ENCODE measurements at regions not wholly inside any gene's neighbourhood (a gene's known extent, or its start where the extent isn't known, plus 50 kb on each side); places are given as distances from the start of the nearest gene placed in this dataset.

GRCh38 chr18:1914489-1914888 is 656.8 kb downstream of the METTL4 start:
- peak; percentile 79 for TF ChIP-seq CTCF (IDR thresholded peaks at IDR 0.05; ENCODE audit: insufficient read depth, low read depth, low read length, missing control alignments)
- DNase-seq (ENCODE audit: low read depth), result peak; percentile 69
- no peak overlapping the region for H3K4me3 ChIP-seq (ENCODE audit: low read length)

DNA sequence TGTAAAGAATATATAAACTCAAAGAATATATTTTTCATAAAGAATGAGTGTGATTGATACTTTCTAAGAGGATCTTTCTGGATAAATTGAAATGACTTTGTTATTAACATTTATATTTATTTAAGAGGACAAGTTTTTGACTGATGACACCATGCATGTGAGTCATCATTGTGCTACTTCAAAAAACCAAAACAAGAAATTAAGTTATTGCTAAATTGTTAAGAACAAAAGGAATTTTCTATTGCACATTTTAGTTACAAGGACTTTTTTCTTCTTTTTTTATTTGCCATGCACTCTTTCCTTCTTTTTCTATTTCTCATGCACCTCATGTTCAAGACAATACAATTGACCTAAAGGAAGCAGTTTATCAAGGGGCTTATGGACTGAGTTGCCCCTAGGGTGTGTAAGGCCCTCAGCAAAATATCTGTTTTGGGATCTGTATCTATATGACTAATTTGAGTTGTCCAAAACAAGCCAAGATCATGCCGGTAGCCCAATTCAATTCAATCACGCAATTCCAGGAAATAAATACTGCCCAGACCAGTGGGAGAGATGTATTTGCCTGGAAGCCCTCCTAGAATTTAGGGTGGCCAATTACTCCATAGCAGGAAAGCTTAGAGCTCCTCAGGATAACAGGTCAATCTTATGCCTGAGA is 654.3 kb downstream of the METTL4 start:
- TF ChIP-seq CTCF (IDR thresholded peaks at IDR 0.05; ENCODE audit: insufficient read depth, low read depth, low read length, missing control alignments), result no peak
- peak; percentile 40 for DNase-seq (ENCODE audit: low read depth)
- H3K4me3 ChIP-seq (ENCODE audit: low read length), result no peak overlapping the region

DNA sequence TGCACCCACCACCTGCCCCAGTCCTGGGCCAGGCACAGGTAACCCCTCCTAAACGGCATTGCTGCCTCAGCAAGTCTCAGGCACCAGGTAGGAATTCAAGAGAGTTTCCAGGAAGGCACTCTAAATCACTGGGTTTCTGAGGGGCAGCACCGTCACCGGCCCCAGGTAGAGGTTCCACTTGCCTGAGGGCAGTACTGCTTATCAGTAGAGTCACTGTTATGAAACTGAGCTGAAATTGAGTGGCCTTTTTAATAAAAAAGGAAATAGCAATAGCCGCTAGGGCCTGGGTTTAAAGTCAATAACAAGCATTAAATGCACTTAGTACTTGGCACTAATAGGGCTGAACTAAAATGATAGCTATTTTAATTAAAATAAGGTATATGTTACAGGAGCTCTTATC is 653.7 kb downstream of the METTL4 start:
- no peak for TF ChIP-seq CTCF (IDR thresholded peaks at IDR 0.05; ENCODE audit: insufficient read depth, low read depth, low read length, missing control alignments)
- no peak overlapping the region for H3K4me3 ChIP-seq (ENCODE audit: low read length)
- no peak for DNase-seq (ENCODE audit: low read depth)

- no peak overlapping the region for H3K4me3 ChIP-seq (ENCODE audit: low read length)
- TF ChIP-seq CTCF (IDR thresholded peaks at IDR 0.05; ENCODE audit: insufficient read depth, low read depth, low read length, missing control alignments), result no peak
- no peak for DNase-seq (ENCODE audit: low read depth)
Measured at GRCh38 chr18:1922066-1922465, 649.2 kb downstream of the METTL4 start.

DNA sequence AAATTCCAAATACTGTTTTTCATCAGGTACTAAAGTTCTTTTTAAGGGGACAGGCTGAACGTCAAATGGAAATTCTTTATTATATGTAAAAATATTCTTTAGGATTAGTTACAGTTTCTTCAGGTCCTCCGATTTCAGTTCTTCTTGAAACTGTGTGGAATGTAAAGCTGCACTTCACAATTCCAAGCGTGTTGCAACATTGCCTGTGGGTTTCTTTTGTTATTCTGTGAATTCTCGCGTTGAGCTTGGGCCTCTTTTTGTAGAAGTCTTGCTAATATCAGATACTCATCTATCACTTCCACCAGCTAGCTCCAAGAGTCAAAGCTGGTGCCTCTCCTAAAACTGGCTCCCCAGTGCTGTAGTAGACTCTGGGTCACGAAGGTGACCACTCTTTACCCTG is 642.6 kb downstream of the METTL4 start:
- H3K4me3 ChIP-seq (ENCODE audit: low read length), result no peak overlapping the region
- no peak for DNase-seq (ENCODE audit: low read depth)
- no peak for TF ChIP-seq CTCF (IDR thresholded peaks at IDR 0.05; ENCODE audit: insufficient read depth, low read depth, low read length, missing control alignments)

DNA sequence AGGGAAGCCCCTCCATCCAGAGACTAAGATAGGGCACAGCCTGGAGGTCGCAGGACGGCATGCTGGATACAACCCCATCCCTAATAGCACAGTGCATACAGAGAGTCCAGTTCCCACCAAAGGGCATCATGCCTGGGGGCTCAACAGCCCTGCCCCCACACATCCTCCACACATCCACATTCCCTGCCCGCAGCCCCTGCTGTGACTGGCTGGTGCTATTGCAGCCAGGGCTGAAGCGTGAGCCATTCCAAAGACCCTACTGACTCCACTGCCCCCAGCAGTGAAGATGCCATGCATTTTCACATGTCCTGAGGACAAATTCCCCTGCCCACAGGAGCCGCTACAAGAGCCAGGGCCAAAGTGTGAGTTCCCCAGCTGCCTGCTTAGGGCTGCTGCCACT is 641.6 kb downstream of the METTL4 start:
- no peak for TF ChIP-seq CTCF (IDR thresholded peaks at IDR 0.05; ENCODE audit: insufficient read depth, low read depth, low read length, missing control alignments)
- DNase-seq (ENCODE audit: low read depth), result no peak

More for the DNA sequence above, 641.6 kb downstream of the METTL4 start:
- H3K4me3 ChIP-seq (ENCODE audit: low read length), result no peak overlapping the region
